Gastroesophageal sphincter (tissue), 3 donors: ENCODE measurements at regions not wholly inside any gene's neighbourhood (a gene's known extent, or its start where the extent isn't known, plus 50 kb on each side); places are given as distances from the start of the nearest gene placed in this dataset.

Source experiments
- CTCF ChIP-seq, 4 experiments: fragments of 200-600 bp in 2 of 4; fragments of 450-650 bp in 2 of 4; sonication (generic) in 1 of 4; IDR thresholded peaks; one replicate each; pipeline ENCODE4 v1.5.1; 2017 to 2019; ENCODE audit warnings: antibody characterized with exemption in 4 of 4, mild to moderate bottlenecking in 2 of 4, moderate library complexity in 2 of 4
- POLR2A ChIP-seq, 2 donors: fragments of 450-650 bp; IDR thresholded peaks; one replicate each; pipeline ENCODE4 v1.6.1; 2017; ENCODE audit warnings: antibody characterized with exemption in 2 of 2, mild to moderate bottlenecking in 2 of 2, moderate library complexity in 1 of 2

GRCh38 chr6:26300359-26300758 lies 64.6 kb upstream of the BTN3A2 start:
- TF ChIP-seq CTCF (IDR thresholded peaks at IDR 0.05) = no peak
- no peak for TF ChIP-seq POLR2A (IDR thresholded peaks at IDR 0.05)
